ENCODE measurements at regions not wholly inside any gene's neighbourhood (a gene's known extent, or its start where the extent isn't known, plus 50 kb on each side); places are given as distances from the start of the nearest gene placed in this dataset.
A peak's percentile ranks its signal among the peaks of the same experiment; 100 is the strongest.

GRCh38 chr6:23176883-23177282 lies 607.5 kb downstream of the HDGFL1 start:
- Histone ChIP-seq H3K4me3 (replicated peaks in 1 of 2; ENCODE audit: low read depth in 1 of 2, low read length in 2 of 2) (no peak overlapping the region), H4K20me1 (ENCODE audit: insufficient read depth) (no peaks in the 10 kb centered on the region), H3K4me2 (ENCODE audit: low read length) (no peak overlapping the region), H3K27me3 (ENCODE audit: insufficient read depth, low read length) (no peaks in the 10 kb centered on the region), H3K27ac (ENCODE audit: low read depth, low read length) (no peak overlapping the region), H2AFZ (ENCODE audit: low read depth, low read length, poor library complexity, severe bottlenecking) (no peak overlapping the region), H3K9me2 (ENCODE audit: insufficient read depth) (no peaks in the 10 kb centered on the region), H3K79me2 (ENCODE audit: insufficient read depth, low read length) (no peaks in the 10 kb centered on the region), H3K36me3 (ENCODE audit: control insufficient read depth in 1 of 2, insufficient read depth in 2 of 2, low read length in 2 of 2) (no peaks in the 10 kb centered on the region), H3K9ac (ENCODE audit: low read length) (no peak overlapping the region), H3K9me3 (ENCODE audit: control insufficient read depth in 1 of 2, insufficient read depth in 1 of 2, low read depth in 1 of 2, low read length in 2 of 2) (peaks cover 0 to 4% of the 10 kb centered on the region in 2 experiments; a peak in 1 of 4 replicates), H3K4me1 (ENCODE audit: control insufficient read depth in 1 of 2, insufficient read depth in 2 of 2, low read length in 2 of 2) (peaks cover 0 to 19% of the 10 kb centered on the region in 2 experiments; a peak in 2 of 4 replicates)
- no TSS peak for BruUV-seq (replicated peaks)
- TF ChIP-seq CBX3 (IDR thresholded peaks at IDR 0.05; ENCODE audit: low read depth), result no peak
- TF ChIP-seq FOSL1 (IDR thresholded peaks at IDR 0.05; ENCODE audit: low read depth), result no peak
- 0 out of 6 replicates have a peak, but pooled peaks of 1 of the 3 experiments have one; percentile 17 for TF ChIP-seq CTCF (IDR thresholded peaks at IDR 0.05 in 2 of 3, conservative IDR thresholded peaks at IDR 0.05 in 1 of 3; ENCODE audit: borderline replicate concordance in 1 of 3, insufficient read depth in 1 of 3, low read depth in 2 of 3, low read length in 2 of 3)
- TF ChIP-seq REST (IDR thresholded peaks at IDR 0.05; ENCODE audit: low read depth), result no peak
- no peak for TF ChIP-seq EZH2phosphoT487 (IDR thresholded peaks at IDR 0.05; ENCODE audit: borderline replicate concordance)
- TF ChIP-seq YY1 (IDR thresholded peaks at IDR 0.05; ENCODE audit: extremely low read depth, insufficient replicate concordance, low read depth, low read length), result no peak
- no peak for ATAC-seq
- RAD21 ChIA-PET (ENCODE audit: low non-redundant PET in 1 of 2, low total read pairs in 2 of 2, uncharacterized antibody in 2 of 2, unreplicated experiment in 2 of 2), result no interaction called here
- CTCF ChIA-PET, result no interaction called here
- POLR2A ChIA-PET, result interaction anchor here (1.0 kb wide), 1 partner anchor 11 kb away, joined by 3 read pairs; no protein-coding TSS in a partner anchor
- no peak for DNase-seq (ENCODE audit: low read depth, low spot score)
- intact Hi-C loops (cut with micrococcal nuclease), result no loop called here
